K562 (cell line): ENCODE measurements at regions not wholly inside any gene's neighbourhood (a gene's known extent, or its start where the extent isn't known, plus 50 kb on each side); places are given as distances from the start of the nearest gene placed in this dataset.
A peak's percentile ranks its signal among the peaks of the same experiment; 100 is the strongest.

Source experiments
- REST ChIP-seq, 2 experiments: fragments of 450-650 bp; formaldehyde crosslinking in 1 of 2; IDR thresholded peaks; 2 replicates each; pipeline versions ENCODE4 v1.4.0 to v1.6.1; 2014 to 2020; ENCODE audit warnings: mild to moderate bottlenecking in 2 of 2, borderline replicate concordance in 1 of 2, low read depth in 1 of 2
- TF ChIP-seq, protein P1 (sequence below): IDR thresholded peaks from 2 replicates; pipeline ENCODE4 v1.6.1; 2011; ENCODE audit warnings: borderline replicate concordance, low read depth, mild to moderate bottlenecking, moderate library complexity, low read length; ENCODE audit not compliant: insufficient read depth, poor library complexity, severe bottlenecking

GRCh38 chr2:12048550-12048949 lies 302.1 kb downstream of the LPIN1 start (continued):
- peak; percentile 43; the same call in 1 of the 2 replicates for TF ChIP-seq REST (IDR thresholded peaks at IDR 0.05; ENCODE audit: borderline replicate concordance)
- no peak for TF ChIP-seq REST (CRISPR knock-in tag; IDR thresholded peaks at IDR 0.05; ENCODE audit: low read depth)
- TF ChIP-seq, protein P1, sequence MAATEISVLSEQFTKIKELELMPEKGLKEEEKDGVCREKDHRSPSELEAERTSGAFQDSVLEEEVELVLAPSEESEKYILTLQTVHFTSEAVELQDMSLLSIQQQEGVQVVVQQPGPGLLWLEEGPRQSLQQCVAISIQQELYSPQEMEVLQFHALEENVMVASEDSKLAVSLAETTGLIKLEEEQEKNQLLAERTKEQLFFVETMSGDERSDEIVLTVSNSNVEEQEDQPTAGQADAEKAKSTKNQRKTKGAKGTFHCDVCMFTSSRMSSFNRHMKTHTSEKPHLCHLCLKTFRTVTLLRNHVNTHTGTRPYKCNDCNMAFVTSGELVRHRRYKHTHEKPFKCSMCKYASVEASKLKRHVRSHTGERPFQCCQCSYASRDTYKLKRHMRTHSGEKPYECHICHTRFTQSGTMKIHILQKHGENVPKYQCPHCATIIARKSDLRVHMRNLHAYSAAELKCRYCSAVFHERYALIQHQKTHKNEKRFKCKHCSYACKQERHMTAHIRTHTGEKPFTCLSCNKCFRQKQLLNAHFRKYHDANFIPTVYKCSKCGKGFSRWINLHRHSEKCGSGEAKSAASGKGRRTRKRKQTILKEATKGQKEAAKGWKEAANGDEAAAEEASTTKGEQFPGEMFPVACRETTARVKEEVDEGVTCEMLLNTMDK: peak; percentile 91
